A673 (cell line): ENCODE measurements at regions not wholly inside any gene's neighbourhood (a gene's known extent, or its start where the extent isn't known, plus 50 kb on each side); places are given as distances from the start of the nearest gene placed in this dataset.

Source experiments
- EZH2 ChIP-seq: fragments of 200-600 bp; sonication (generic); IDR thresholded peaks from 2 replicates; pipeline ENCODE4 v1.6.1; 2017; ENCODE audit warnings: borderline replicate concordance, low read depth, mild to moderate bottlenecking, mixed read lengths, antibody characterized with exemption, low read length; ENCODE audit not compliant: poor library complexity, severe bottlenecking
- TF ChIP-seq, protein P1 (sequence below): fragments of 300-800, 200-600 bp; sonication (generic); conservative IDR thresholded peaks from 2 replicates; pipeline ENCODE4 v1.5.1; 2017; ENCODE audit warnings: low read depth, mild to moderate bottlenecking, antibody characterized with exemption, low read length, moderate library complexity, mixed read lengths

DNA sequence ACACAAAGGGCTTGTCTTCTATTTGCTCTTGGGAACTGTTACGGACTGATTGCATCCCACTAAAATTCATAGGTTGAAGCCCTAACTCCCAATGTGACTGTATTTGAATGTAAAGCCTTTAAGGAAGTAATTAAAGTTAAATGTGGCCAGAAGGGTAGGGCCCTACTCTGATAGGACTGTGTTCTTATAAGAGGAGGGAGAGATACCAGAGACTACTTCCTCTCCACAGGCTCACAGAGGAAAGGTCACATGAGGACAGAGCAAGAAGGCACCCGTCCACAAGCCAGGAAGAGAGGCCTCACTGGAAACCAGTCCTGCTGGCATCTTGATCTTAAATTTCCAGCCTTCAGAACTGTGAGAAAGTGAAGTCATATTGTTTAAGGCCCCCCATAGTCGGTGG lies 211.9 kb downstream of the CDH26 start:
- no peak for TF ChIP-seq EZH2
- TF ChIP-seq, protein P1, sequence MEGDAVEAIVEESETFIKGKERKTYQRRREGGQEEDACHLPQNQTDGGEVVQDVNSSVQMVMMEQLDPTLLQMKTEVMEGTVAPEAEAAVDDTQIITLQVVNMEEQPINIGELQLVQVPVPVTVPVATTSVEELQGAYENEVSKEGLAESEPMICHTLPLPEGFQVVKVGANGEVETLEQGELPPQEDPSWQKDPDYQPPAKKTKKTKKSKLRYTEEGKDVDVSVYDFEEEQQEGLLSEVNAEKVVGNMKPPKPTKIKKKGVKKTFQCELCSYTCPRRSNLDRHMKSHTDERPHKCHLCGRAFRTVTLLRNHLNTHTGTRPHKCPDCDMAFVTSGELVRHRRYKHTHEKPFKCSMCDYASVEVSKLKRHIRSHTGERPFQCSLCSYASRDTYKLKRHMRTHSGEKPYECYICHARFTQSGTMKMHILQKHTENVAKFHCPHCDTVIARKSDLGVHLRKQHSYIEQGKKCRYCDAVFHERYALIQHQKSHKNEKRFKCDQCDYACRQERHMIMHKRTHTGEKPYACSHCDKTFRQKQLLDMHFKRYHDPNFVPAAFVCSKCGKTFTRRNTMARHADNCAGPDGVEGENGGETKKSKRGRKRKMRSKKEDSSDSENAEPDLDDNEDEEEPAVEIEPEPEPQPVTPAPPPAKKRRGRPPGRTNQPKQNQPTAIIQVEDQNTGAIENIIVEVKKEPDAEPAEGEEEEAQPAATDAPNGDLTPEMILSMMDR: no peak
